GM23338 (cell line): ENCODE measurements at regions not wholly inside any gene's neighbourhood (a gene's known extent, or its start where the extent isn't known, plus 50 kb on each side); places are given as distances from the start of the nearest gene placed in this dataset.

ENCODE experiments used
- ATAC-seq: fragments of 200-7000 bp; cut with Tn5 transposase; 3 replicates; pipeline ENCODE4 v1.9.1; 2020
- DNase-seq: peaks from one replicate; pipeline ENCODE4 v3.0.0-alpha.2; 2015; ENCODE audit warnings: low spot score
- H2AFZ ChIP-seq: fragments of 200-600 bp; sonication (generic); 2 replicates; pipeline ENCODE4 v1.8.0; 2016; ENCODE audit warnings: antibody characterized with exemption, mild to moderate bottlenecking, moderate library complexity
- H3F3A ChIP-seq: fragments of 200-600 bp; sonication (generic); replicated peaks from 2 replicates; pipeline ENCODE4 v1.8.0; 2017; ENCODE audit warnings: antibody characterized with exemption, mixed run types, low read depth
- H3K27ac ChIP-seq: fragments of 200-600 bp; sonication (generic); 2 replicates; pipeline ENCODE4 v1.6.1; 2016; ENCODE audit warnings: low read depth
- H3K27me3 ChIP-seq: fragments of 200-600 bp; sonication (generic); 2 replicates; pipeline ENCODE4 v1.8.0; 2016; ENCODE audit warnings: mild to moderate bottlenecking, mixed run types, moderate library complexity; ENCODE audit not compliant: insufficient read depth
- H3K36me3 ChIP-seq: fragments of 200-600 bp; sonication (generic); 2 replicates; pipeline ENCODE4 v1.8.0; 2016; ENCODE audit warnings: mild to moderate bottlenecking; ENCODE audit not compliant: insufficient read depth
- H3K4me1 ChIP-seq: fragments of 200-600 bp; sonication (generic); 2 replicates; pipeline ENCODE4 v1.8.0; 2016; ENCODE audit warnings: mild to moderate bottlenecking, moderate library complexity; ENCODE audit not compliant: insufficient read depth
- H3K4me2 ChIP-seq: fragments of 200-600 bp; sonication (generic); 2 replicates; pipeline ENCODE4 v1.7.1; 2017; ENCODE audit warnings: mixed run types
- H3K4me3 ChIP-seq: fragments of 200-600 bp; sonication (generic); 2 replicates; pipeline ENCODE4 v1.6.1; 2016; ENCODE audit warnings: mixed run types
- H3K79me2 ChIP-seq: fragments of 200-600 bp; sonication (generic); replicated peaks from 2 replicates; pipeline ENCODE4 v1.8.0; 2017; ENCODE audit warnings: mild to moderate bottlenecking; ENCODE audit not compliant: insufficient read depth
- H3K9me2 ChIP-seq: fragments of 200-600 bp; sonication (generic); 2 replicates; pipeline ENCODE4 v1.8.0; 2017; ENCODE audit not compliant: insufficient read depth
- H4K20me1 ChIP-seq: fragments of 200-600 bp; sonication (generic); replicated peaks from 2 replicates; pipeline ENCODE4 v1.8.0; 2017; ENCODE audit warnings: mild to moderate bottlenecking; ENCODE audit not compliant: insufficient read depth
- H3K27ac Mint-ChIP-seq: 2 replicates; pipeline ENCODE4 v1.8.0; 2020; ENCODE audit warnings: inconsistent platforms, mild to moderate bottlenecking, moderate library complexity, mixed read lengths
- H3K27me3 Mint-ChIP-seq: 3 replicates; pipeline ENCODE4 v1.8.0; 2022; ENCODE audit warnings: low read depth, mild to moderate bottlenecking, moderate library complexity, mixed read lengths, inconsistent platforms; ENCODE audit not compliant: insufficient read depth, poor library complexity
- H3K36me3 Mint-ChIP-seq: 3 replicates; pipeline ENCODE4 v1.8.0; 2021; ENCODE audit warnings: low read depth, mild to moderate bottlenecking, inconsistent platforms, moderate library complexity, mixed read lengths
- H3K4me1 Mint-ChIP-seq: 3 replicates; pipeline ENCODE4 v1.8.0; 2020; ENCODE audit warnings: mild to moderate bottlenecking, inconsistent platforms, mixed read lengths
- H3K4me3 Mint-ChIP-seq: 3 replicates; pipeline ENCODE4 v1.8.0; 2021; ENCODE audit warnings: moderate library complexity, mild to moderate bottlenecking, inconsistent platforms, mixed read lengths
- H3K9me3 Mint-ChIP-seq: 3 replicates; pipeline ENCODE4 v1.8.0; 2020; ENCODE audit warnings: moderate library complexity, mild to moderate bottlenecking, inconsistent platforms, mixed read lengths
- CREB1 ChIP-seq: fragments of 250-450 bp; sonication (Bioruptor Pico); IDR thresholded peaks from 2 replicates; pipeline ENCODE4 v1.5.0; 2020; ENCODE audit warnings: low read depth, mild to moderate bottlenecking, moderate library complexity
- CTCF ChIP-seq, 2 experiments: fragments of 200-600 bp in 1 of 2; sonication (generic) in 1 of 2; conservative IDR thresholded peaks; 2 replicates each; pipeline versions ENCODE4 v1.5.1 to v1.6.1; 2016 to 2017; ENCODE audit warnings: antibody characterized with exemption in 2 of 2, low read depth in 2 of 2, mild to moderate bottlenecking in 2 of 2, moderate library complexity in 1 of 2
- ETS1 ChIP-seq: IDR thresholded peaks from 2 replicates; pipeline ENCODE4 v1.6.1; 2016; ENCODE audit warnings: antibody characterized with exemption
- EZH2 ChIP-seq: fragments of 200-600 bp; sonication (generic); IDR thresholded peaks from one replicate; pipeline ENCODE4 v1.8.0; 2017; ENCODE audit warnings: antibody characterized with exemption, mild to moderate bottlenecking, low read depth; ENCODE audit not compliant: unreplicated experiment
- EZH2phosphoT487 ChIP-seq: fragments of 200-600 bp; sonication (generic); IDR thresholded peaks from one replicate; pipeline ENCODE4 v1.8.1; 2018; ENCODE audit warnings: antibody characterized with exemption; ENCODE audit not compliant: unreplicated experiment
- JUNB ChIP-seq: IDR thresholded peaks from one replicate; pipeline ENCODE4 v1.6.1; 2016; ENCODE audit warnings: antibody characterized with exemption; ENCODE audit not compliant: unreplicated experiment
- NANOG ChIP-seq: IDR thresholded peaks from 2 replicates; pipeline ENCODE4 v1.6.1; 2016; ENCODE audit warnings: antibody characterized with exemption, borderline replicate concordance
- POLR2AphosphoS5 ChIP-seq: IDR thresholded peaks from 2 replicates; pipeline ENCODE4 v1.6.1; 2016; ENCODE audit warnings: antibody characterized with exemption, low read depth
- STAT1 ChIP-seq: IDR thresholded peaks from one replicate; pipeline ENCODE4 v1.6.1; 2016; ENCODE audit warnings: antibody characterized with exemption; ENCODE audit not compliant: unreplicated experiment
- ZNF114 ChIP-seq: fragments of 250-450 bp; sonication (Bioruptor Pico); IDR thresholded peaks from 2 replicates; pipeline ENCODE4 v1.5.0; 2020; ENCODE audit warnings: mild to moderate bottlenecking, moderate library complexity
- ZNF331 ChIP-seq: fragments of 250-450 bp; sonication (Bioruptor Pico); IDR thresholded peaks from 2 replicates; pipeline ENCODE4 v1.5.0; 2020; ENCODE audit warnings: low read depth, mild to moderate bottlenecking, moderate library complexity

- TF ChIP-seq CTCF (conservative IDR thresholded peaks at IDR 0.05; ENCODE audit: low read depth in 2 of 2) (no peak), ETS1 (no peak), JUNB (no peak), STAT1 (no peak), POLR2AphosphoS5 (no peak), ZNF114 (CRISPR knock-in tag) (no peak)
These were observed 53.4 kb downstream of the MPP7 start (continued) for GRCh38 chr10:28249512-28249911.

- Histone ChIP-seq H3F3A (no peaks in the 10 kb centered on the region), H3K36me3 (no peaks in the 10 kb centered on the region), H3K27ac (no peak overlapping the region), H2AFZ (no peak overlapping the region), H4K20me1 (no peaks in the 10 kb centered on the region), H3K4me3 (no peak overlapping the region), H3K9me2 (no peaks in the 10 kb centered on the region), H3K4me1 (no peaks in the 10 kb centered on the region), H3K79me2 (no peaks in the 10 kb centered on the region), H3K4me2 (no peak overlapping the region), H3K27me3 (no peaks in the 10 kb centered on the region)
- H3K36me3 Mint-ChIP-seq = no peaks in the 10 kb centered on the region
- no peak overlapping the region for H3K4me3 Mint-ChIP-seq
- H3K27me3 Mint-ChIP-seq = no peaks in the 10 kb centered on the region
- H3K27ac Mint-ChIP-seq = no peak overlapping the region
- no peak for TF ChIP-seq CTCF (conservative IDR thresholded peaks at IDR 0.05; ENCODE audit: low read depth in 2 of 2)
- no peak for TF ChIP-seq EZH2phosphoT487
- TF ChIP-seq NANOG = no peak
- H3K4me1 Mint-ChIP-seq = no peaks in the 10 kb centered on the region
- DNase-seq = no peak
- no peak for ATAC-seq
- H3K9me3 Mint-ChIP-seq = no peaks in the 10 kb centered on the region
These were observed 54.8 kb downstream of the MPP7 start for GRCh38 chr10:28248092-28248491.

- H4K20me1 ChIP-seq = no peaks in the 10 kb centered on the region
- no peaks in the 10 kb centered on the region for H3K79me2 ChIP-seq
- Mint-ChIP-seq H3K36me3 (no peaks in the 10 kb centered on the region), H3K9me3 (no peaks in the 10 kb centered on the region), H3K4me1 (no peaks in the 10 kb centered on the region), H3K27me3 (peaks cover 1% of the 10 kb centered on the region), H3K27ac (no peak overlapping the region), H3K4me3 (no peak overlapping the region)
- no peaks in the 10 kb centered on the region for H3K4me1 ChIP-seq
- H3K27ac ChIP-seq = no peak overlapping the region
- H3K27me3 ChIP-seq = no peaks in the 10 kb centered on the region
- DNase-seq = no peak
- no peak overlapping the region for H3K4me3 ChIP-seq
- no peaks in the 10 kb centered on the region for H3F3A ChIP-seq
- no peak overlapping the region for H3K4me2 ChIP-seq
- H2AFZ ChIP-seq = no peak overlapping the region
- no peaks in the 10 kb centered on the region for H3K9me2 ChIP-seq
- ATAC-seq = no peak
- H3K36me3 ChIP-seq = no peaks in the 10 kb centered on the region
- TF ChIP-seq ZNF331 (no peak), NANOG (no peak), JUNB (no peak), EZH2 (no peak), CREB1 (CRISPR knock-in tag) (no peak), ETS1 (no peak)
These were observed 56.8 kb downstream of the MPP7 start for GRCh38 chr10:28246023-28246422.
